ENCODE measurements at regions not wholly inside any gene's neighbourhood (a gene's known extent, or its start where the extent isn't known, plus 50 kb on each side); places are given as distances from the start of the nearest gene placed in this dataset.

DNA sequence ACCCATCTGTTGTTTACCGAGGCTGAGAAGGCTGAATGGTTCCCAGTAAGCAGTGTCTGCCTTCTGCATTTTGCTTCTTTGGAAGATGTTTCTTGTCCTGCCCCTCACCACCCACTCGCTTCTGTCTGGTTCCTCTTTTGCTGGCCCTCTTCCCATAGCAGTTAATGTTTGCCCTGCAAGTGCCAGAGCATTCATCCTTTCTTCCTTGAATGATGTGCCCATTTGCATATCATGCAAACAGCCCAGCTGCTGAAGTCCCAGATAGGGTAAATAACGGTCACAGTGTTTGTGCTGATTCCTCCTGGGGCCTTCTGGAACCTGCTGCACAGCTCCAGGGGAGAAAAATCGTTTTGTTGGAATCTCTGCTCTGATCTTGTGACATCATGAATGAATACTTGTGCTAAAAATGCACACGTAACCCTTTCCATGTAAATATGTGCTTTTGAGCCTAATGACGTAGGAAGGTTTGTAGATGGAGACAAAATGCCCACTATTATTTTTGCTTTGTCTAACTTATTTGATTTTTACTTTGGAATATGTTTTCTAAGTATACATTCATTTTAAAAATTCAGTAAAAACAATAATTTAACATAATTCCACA, 381.0 kb downstream of the SOX2 start:
- peak; percentile 2 for DNase-seq

DNA sequence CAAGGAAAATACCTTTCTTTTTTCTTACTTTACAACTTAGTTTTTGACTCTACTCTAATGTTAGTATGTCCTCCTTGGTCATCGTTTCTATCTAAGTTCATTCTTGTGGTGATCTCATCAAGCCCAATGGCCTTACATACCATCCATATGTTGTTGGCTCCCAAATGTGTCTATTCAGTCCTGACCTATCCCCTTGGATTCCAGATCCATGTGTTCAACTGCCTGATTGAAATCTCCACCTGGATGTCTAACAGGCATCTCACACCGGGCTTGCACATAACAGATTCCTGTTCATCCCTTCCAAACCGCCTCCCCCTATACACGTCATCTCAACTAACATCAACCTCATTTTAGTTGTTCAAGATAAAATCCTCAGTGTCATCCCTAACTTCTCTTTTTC, 382.6 kb downstream of the SOX2 start:
- DNase-seq = no peak

DNA sequence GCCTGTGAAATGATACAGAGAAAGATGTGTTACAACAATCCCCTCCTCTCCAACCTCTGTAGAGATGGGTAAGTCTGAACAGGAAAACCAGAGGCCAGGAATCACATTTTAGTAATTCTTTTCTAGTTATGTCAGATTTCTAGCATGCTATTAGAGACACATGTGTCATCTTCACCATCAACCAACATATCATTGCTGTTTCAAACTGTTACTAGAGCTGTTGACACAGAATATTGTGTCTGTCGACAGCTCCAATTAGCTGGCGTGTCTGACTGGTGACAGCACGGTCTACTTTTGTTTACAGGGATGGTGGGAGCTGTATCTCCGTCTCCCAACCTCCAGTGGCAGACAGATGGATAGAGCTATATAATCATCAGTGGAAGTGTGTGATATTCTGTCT, 393.2 kb downstream of the SOX2 start:
- DNase-seq = no peak

DNA sequence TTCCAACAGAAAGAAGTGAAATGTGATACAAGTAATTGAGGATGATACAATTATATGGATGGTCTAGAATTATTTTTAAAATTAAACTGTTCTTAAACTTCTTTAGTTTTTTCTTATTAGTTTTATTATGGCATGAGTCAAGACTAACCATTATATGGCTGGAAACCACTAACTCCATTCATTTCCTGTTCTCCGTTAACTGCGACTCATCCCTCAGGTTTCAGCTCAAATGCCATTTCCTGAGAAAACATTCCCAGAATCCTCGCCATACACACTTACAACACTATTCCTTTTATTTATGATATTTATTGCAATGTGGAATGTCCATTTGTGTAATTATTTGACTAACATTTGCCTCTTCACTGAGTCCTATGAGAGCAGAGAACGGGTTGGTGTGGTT, 394.1 kb downstream of the SOX2 start:
- no peak for DNase-seq

DNA sequence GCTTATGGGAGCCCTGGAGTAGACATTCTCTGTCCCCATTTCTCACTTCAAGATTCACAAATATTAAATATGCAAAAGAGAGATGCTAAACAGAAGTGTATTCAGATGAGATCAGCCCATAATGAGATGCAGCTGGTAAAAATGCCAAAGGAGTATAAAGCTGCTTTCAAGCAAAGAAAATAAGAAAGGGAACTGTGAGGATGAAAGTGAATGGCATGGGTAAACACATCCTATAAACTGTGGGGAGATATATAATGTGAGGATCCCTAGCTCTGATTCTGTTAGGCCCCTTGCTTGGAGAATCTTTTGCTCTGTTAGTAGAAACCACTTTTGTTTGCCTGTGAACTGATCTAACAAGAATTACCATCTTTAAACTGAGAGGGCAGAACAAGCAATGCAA, 396.6 kb downstream of the SOX2 start:
- DNase-seq = no peak

DNA sequence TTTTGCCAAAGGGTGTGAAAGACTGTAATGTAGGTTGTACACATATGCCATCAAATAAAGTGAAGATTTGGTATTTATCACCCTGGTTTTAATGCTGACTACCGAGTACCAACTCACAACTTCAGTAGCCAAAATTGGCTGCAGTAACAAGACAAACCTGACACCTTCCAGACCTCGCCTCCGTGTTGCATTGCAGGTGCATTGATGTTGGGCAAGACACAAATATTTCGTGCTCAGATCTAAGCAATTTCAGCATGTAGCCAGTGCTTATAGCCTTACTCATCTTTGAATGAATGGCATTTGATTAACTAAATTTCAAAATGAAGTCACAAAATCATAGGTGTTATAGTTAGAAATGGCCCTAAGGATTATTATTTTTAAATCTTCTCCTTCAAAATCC, 400.2 kb downstream of the SOX2 start:
- no peak for DNase-seq

DNA sequence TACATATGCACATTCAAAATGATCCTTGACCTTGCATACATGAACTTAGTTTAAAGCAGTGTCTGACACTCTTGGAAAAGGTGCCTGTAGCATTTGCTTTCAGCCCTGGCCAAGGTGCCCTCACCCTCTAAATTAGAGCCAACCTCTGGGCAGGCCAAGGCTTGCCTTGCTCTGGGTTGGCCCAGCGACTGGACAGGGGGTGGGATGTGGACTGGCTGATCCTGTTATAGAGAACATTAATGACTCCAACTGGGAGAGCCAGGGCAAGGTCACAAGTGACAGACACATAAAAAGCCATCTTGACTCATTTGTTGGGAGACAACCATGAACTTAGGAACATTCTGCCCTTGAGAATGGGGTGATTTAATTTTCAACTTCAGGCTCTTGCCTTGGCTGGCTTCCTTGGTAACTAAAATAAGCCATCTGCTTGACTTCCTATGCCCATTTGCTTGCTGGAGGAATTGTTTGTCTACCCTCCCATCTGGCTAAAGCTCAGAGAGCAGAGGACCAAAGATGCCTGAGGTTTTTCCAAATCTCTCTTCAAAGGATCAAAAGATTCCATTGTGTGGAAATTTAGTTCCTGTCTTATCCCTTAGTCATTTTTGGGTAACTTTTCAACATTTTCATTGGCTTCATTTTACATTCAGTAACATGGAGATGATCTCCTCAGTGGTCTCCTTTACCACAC, 403.7 kb downstream of the SOX2 start:
- no peak for DNase-seq

DNA sequence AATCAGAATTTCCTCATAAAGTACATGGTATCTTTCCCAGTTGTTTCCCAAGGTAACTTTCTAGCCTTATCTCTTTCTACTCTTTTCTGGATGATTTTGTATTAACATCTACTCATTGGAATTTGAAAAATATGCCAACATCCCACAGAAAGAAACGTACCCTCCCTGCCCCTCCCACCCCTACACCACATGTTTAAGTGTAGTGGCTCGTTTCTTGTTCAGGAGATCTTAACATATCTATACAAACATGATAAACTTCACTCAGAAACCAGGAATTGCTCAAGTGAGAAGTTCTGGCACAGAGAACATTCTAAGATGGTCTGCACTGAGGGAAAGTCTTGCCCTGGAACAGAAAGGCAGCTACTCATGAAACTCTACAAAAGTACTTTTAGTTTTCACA, 404.7 kb downstream of the SOX2 start:
- DNase-seq = no peak

DNA sequence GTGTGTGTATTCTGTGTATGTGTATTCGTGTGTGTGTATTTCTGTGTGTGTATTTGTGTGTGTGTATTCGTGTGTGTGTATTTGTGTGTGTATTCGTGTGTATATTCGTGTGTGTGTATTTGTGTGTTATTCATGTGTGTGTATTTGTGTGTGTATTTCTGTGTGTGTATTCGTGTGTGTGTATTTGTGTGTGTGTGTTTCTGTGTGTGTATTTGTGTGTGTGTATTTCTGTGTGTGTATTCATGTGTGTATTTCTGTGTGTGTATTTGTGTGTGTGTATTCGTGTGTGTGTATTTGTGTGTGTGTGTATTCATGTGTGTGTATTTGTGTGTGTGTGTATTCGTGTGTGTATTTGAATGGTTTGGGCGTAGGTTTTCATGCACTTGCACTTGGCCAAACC, 405.4 kb downstream of the SOX2 start:
- DNase-seq = no peak

DNA sequence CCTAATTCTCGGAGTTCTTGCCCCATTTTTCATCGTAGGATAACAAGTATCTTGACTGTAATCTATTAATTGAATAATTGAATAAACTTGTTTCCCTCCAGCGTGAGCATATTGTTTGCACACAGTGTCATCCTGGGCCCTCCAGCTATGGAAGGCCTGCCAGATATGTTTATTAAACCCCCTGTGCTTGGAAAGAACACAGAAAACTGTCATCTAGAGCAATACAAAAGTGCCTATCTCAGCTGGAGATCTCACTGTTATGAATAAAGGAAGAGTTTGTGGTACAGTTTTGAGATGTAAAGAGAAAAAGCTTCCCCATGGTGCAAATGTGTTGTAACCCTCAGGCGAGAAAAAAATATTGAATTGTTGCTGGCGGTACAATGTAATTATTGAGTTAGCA, 405.9 kb downstream of the SOX2 start:
- no peak for DNase-seq

DNA sequence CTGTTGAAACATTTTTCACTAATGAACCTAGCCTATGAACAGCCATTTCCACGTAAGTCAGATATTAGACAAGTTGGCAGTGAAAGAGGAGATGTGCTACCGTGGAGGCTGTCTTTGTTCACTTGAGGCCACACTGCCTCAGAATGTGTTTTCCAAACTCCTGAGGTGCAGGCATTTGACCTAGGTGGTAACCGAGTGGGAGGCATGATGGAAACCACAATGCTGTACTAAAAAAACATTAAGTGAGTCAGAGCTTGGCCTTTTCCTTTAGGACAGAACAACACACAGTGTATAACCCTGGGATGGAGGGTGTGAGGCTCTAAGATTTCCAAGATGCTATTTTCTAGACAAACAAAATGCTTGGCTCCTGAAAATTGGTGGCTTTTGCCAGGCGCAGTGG, 406.3 kb downstream of the SOX2 start:
- DNase-seq = no peak

DNA sequence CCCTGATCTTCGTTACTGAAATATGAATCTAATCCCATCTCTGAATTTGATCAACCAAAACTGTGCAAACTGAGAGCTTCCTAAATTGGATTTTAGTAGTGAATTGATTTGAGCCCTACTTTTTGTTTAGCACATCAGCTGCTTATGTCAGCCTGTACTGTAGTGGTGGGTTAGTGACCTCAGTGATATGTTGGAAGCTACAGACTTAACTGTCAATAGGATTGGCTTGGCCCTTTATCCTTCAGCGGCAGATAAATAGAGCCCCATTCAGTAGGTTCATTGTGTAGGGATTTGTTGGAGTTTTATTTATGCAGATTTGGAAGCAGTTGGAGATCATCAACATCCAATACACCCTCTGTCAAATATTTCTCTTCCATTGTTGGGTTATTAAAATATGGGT, 409.7 kb downstream of the SOX2 start:
- DNase-seq = no peak

DNA sequence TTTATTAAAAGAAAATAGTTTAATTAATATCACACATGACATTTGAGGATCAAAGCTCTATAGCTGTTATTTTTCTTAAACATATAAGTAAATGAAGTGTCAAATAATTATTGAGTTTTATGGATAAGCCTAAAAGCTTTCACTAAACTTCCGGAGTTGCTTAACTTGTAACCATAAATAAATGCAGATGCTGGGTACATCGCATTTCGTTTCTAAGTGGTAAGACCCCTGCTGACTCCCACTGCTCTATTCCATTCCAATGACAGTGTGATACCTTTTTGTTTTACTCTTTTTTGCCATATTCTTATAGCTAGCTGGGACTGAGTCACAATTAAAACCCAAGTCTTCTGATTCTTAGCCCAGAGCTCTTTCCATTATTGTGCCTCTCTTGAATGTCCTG, 411.1 kb downstream of the SOX2 start:
- DNase-seq = no peak

DNA sequence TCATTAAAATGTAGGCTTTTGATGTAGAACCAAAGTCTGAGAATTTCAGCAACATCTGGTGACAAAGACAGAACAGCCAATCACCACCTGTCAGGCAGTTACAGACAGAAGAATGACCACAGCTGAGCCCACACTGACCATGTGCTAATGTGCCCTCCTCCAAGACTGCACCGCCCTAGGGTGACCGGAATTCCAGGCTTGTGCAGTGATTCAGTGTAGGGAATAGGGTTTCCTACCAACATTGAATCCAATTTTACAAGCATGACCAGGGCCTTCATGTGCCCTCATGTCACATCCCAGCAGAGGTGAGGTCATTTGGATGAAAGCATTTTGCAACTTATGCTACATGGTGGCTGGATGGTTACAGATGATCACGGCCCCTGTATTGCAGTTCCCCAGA, 412.5 kb downstream of the SOX2 start:
- DNase-seq = no peak

DNA sequence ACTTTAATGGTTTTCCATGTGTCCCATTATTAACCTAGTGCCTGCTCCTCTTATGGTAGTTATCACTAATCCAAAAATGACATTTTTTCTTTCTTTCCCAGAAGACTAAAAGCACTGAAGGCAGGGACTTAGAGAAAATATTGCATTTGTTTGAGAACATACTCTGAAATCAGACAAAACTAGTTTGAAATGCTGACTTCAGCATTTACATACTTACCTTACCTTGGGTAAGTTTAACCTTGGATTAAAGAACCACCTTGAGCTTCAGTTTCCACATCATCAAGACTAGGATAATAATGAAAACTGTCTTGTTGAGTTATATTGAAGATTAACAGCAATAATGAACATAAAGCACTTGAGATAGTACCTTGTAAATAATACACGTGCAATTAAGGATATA, 413.0 kb downstream of the SOX2 start:
- no peak for DNase-seq

DNA sequence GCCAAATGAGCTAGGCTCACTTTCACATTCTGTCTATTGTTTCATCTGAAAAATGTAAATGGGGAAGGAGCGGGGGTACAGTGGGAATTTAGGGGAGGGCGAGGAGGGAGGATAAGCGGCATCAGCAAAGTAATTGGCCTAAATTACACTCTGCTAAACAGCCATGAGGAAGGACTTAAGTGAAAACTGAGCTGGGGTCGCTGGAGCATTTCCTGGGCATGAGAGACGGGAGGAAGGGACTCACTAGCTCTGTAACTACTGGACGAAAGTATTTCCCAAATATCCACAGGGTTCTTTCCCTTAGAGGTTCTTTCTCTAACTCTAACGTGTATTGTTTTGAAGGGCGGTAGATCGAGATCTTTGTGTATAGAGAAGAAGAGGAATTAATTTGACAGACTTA, 418.0 kb downstream of the SOX2 start:
- no peak for DNase-seq

DNA sequence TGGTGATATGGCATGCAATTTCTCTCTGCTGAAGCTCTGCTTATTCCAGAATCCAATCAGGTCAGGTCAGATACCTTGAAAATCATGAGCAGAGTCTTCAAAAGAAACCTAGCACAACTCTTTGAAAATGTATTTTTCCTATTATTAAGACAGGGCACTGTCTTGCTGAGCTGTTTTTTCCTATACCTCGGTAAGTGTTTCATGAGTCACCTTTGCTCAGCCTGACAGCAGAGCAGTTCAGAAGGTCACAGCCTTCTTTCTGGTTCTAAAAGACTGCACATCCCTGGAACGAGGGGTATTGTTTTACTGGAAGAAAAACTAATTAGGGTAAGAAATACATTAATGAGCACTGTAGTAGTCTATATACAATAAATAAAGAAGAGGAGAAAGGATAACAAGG, 422.0 kb downstream of the SOX2 start:
- no peak for DNase-seq

DNA sequence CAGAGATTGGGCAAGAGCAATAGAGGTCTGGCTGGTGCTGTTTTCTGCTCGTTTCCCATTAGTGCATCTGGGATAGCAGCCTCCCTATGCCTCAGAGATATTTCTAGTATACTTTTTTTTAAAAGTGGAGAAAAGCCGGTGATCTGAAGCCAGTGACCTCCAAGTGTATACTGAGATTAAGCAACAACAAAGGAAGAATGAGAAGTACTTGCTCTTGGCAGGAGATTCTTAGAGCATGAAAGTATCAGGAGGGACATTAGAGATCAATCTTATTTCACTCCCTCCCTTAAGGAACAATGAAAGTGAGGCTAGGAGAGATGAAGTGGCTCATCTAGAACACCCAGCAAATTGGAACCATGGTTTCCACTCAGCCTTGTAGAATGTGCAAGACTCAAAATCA, 423.3 kb downstream of the SOX2 start:
- DNase-seq = no peak

DNA sequence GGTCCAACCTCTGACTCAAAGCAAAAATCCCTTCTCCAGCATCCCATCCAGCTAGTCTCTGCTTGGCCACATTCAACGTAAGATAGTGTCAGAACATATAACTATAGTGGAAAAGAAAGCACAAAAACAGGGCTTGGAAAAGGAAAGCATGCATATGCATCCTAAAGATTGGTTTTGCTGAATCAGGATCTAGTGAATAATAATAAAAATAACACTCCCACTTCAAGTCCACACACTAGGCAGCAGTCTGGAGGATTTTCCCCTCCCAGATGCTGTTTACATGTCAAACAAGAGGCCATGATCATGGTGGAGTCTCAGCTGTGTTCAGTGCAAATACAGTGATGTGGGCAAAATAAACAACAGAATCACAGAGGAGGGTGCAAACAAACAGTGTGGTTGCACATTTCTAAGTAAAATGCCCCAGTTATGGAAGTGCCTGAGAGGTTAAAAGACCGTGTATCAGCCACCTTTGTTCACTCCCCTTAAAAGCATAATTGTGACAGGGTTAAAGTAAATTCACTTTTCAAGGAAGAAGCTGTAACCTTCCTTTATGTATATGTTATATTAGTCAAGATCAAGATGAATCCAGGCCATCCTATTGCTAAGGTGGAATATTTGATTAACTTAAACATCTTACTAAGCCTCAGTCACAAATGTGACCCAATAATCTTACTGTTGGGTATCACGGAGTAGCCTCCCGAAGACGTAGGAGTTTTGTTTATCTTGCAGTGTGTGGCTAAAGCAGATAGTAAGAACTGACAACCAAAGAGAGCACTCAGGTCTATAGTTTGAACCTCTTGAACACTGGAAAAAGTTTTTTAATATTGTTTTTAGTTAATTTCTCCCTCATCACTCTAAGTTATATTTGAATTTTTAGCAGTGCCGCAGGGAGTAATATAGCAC, 424.5 kb downstream of the SOX2 start:
- DNase-seq = no peak

DNA sequence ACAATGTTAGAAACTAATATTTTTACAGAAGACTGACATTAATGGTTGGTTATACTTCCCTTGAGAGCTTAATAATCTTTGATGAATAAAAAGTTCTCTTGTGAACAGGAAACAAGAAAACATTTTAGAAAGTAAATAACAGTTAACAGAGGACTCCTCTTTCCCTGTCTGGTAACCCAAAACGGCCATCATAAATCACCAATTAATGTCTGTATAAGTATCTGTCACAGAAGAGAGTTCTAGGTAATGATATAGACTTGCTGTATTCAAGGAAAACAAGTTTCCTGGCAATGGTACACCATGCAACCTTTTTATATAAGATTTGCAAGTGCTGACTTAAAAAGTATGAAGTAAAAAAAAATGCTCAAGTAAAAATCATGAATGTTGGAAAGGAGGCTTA, 426.7 kb downstream of the SOX2 start:
- no peak for DNase-seq

DNA sequence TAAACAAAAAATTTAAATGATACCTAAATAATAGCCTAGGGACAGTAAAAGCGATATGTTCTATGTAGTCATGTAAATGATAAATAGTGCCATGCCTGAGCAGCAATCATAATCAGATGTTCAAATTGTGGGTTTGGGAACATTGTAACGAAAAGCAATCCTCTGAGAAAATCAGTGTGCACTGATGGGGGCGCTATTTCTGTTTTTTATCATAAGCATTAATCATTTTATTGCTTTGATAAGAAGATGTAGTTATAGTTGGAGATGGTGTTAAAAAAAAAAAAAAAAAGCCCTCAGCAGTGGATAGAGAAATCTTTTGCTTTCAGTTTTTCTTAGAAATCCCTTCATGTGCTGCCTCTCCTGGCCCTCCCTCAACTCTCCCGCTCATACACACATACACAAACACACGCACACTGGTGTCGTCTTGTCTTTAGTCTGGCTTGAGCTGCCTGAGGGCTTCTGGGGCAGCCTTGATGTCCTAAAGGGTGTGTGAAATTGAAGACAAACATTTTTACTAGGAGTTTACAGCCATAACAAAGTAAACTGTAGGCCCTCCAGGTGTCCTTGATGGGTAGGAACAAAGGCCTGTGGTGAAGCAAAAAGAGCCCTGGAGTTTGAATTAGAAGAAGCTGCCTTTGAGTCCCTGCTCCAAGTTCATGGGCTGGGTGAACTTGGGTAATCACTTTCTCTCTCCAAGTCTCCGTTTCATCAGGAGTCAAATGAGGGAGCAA, 428.1 kb downstream of the SOX2 start:
- no peak for DNase-seq

DNA sequence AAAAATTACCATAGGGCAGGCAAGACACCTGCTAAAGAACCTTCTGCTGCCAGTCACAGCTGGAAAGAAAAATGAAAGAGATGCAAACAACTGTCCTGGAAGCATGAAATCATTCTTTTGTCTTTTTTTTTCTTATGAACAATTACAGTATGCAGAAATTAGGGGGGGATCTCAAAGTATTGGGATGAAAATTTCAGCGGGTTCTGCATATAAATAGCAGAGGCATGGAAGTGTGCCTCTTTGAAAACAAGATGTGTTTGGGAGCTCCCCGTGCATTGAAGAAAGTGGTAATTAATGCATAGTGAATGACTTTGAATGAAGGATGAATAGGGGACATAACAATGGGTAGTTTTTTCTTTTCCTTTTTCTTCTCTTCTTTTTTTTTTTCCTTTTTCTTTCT, 431.2 kb downstream of the SOX2 start:
- no peak for DNase-seq

DNA sequence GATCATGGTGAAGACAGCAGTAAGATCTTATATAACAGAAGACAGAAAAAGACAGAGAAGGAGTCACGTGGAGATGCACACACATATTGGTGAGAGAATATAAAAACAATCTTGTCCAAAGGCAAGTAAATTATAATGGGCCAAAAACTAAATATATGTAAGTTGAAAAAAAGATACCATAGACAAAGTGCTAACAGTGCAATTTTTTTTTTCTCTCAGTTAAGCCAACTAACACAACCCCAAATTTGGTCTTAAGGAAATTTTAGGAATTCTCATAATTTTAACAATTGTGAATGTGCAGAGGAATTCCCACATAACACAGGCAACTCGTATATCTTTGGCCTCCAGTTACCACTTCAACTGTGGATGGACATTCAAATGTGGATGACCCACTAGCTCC, 432.2 kb downstream of the SOX2 start:
- DNase-seq = no peak

DNA sequence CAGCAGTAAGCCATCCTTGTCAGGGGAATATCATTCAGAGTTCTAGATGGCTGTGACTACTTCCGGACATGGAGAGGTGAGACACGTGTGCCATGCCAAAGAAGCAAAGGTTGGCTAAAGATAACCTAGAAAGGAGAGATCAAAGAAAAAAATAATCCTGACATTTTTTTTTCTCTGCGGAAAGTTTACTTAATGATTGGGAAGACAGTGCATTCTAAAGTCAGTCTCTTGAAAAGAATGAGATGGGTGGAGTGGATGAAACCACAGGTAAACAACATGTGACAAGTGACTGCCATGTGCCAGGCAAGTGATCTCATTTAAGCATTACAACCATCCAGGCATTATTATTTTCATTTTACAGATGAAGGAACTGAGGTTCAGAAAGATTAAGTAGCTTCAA, 436.6 kb downstream of the SOX2 start:
- DNase-seq = no peak
